Forelimb muscle (tissue), 1 donor: ENCODE measurements at regions not wholly inside any gene's neighbourhood (a gene's known extent, or its start where the extent isn't known, plus 50 kb on each side); places are given as distances from the start of the nearest gene placed in this dataset.

ENCODE experiments used
- DNase-seq: peaks from one replicate; pipeline ENCODE4 v3.0.0-alpha.2; 2013; ENCODE audit warnings: low read depth

DNA sequence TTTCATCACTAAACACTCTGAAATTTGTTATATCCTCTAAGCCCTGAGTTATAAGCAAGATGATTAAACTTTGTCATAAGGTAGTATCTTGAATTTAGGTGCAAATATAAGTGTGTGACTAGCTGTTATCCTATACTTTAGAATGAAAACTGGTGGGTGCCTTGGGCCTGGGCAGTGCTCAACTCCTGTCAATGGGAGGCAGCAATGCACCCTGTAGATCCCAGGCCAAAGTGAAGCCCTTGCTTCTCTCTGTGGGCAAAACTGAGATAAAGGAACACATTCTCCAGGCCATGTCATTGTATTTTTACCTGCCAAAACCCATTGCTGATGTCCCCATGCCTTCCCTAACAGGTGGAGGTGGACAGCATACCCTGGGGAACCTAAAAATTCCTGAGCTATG is 525.2 kb downstream of the TNS1 start:
- DNase-seq = no peak

DNA sequence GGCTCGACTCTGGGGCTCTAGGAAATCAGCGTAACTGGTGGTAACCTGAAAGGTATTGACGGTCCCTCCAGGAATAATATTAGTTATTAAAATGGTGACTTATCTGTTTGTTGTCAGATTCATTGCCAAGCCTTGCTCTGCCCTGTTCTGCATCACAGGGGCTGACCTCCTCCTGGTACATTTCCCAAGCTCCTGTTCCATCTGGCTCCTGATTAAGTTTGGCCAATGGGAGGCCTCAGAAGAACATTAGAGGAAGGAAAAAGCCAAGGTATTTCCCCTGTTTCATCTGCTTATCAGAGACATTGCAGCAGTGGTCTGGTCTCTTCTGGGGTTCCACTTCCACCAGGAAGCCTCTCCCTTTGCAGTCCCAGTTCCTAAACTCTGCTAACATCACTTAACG is 527.0 kb downstream of the TNS1 start:
- no peak for DNase-seq

- no peak for DNase-seq
These were observed 527.7 kb downstream of the TNS1 start for GRCh38 chr2:217475101-217475500.

- DNase-seq = no peak
These were observed 531.5 kb downstream of the TNS1 start for GRCh38 chr2:217471319-217471718.

DNA sequence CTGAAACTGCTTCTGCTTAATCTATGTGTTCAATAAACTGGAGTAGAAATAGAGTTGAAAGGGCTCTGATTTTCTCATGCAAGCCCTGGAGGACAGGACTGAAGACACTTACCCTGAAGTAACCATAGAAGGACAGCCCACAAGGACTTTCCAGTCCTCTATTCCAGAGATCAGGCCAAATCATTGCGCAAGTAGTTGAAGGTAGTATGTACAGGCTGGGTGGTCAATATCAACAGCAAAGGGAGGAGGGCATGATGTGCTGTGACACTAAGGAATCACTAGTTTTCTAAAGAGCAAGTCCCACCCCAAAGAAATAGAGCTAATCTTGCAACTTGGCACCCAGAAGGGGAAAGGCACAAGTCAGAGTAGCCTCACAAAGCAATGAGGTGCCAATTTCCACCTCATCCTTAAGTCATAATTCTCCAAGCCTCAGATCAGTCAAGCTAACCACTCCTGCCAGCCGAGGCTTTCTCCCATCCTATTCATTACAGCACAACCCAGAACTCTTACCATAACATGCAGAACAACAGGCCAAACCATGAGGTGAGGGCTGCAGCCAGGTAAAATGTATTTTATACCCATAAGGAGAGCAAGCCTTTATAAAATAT is 533.5 kb downstream of the TNS1 start:
- no peak for DNase-seq

DNA sequence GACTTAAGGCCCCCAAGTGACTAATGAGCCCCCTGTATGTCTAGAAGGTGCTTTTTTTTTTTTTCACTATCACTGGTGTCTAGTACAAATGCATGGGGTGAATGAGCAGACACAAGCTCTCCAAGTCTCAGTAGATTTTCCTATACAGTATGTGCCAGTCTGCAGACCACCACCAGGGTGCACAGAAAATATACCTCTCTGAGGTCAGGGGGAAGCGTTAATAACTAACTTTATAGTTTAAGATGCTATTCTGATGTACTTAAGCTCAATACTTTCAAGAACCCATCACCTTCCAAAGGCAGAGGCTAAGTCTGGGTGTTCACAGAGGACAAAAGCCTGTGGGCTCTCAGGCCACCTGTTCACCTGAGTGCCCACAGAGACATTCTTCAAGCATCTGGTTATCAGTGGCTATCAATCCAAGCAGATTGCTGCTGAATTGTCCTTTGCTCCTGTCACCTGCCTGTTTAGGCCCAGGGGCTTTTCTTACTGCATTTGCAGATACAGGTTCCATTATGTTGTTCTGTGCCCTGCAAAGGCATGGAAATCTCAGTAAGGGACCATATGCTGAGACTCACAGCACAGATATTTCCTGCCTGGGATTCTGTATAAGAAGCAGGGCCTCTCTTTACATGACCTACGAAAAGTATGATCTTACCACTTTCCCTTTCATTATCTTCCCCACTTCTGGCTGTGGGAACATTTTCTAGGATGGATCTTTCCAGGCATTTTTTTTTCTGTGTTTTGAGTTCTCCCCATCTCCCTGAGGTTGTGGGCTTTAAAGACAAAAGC is 534.6 kb downstream of the TNS1 start:
- DNase-seq = no peak

GRCh38 chr2:217467331-217467730 is 535.5 kb downstream of the TNS1 start:
- no peak for DNase-seq

DNA sequence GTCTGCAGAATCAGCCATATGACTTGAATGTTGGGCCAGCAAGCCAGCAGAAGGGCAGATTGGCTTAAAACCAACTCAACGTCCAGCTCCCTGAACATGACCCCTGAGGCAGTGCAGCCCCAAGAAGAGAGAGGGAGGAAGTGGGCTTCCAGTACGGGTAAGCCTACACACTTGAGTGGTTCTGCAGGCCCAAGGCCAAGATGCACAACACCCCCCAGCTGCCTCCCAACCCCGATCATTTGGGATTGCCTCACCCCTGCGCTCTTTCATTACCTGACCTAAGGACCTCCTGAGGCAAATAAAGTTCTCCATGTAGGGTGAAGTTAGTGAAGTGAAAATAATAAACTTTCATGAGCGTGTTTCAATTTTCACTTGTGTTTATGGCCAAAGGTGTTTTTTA is 536.0 kb downstream of the TNS1 start:
- DNase-seq = no peak

DNA sequence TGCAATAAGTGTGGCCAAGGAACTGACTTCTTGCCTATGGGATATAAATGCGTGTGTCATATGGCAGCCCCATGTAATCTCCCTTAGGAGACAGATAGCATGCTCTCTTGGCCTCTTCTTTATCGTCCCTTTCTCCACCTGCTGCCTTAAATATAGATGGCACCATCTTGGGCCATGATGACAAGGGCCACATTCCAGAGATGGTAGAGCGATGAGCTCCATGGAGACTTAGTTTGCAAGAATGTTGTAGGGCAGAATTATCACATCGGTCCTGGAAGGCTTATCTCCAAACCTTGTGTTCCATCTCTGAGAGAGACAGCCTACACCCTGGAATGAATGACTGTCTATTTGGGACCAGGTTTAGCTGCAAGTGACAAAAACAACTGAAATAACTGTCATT is 536.7 kb downstream of the TNS1 start:
- no peak for DNase-seq

DNA sequence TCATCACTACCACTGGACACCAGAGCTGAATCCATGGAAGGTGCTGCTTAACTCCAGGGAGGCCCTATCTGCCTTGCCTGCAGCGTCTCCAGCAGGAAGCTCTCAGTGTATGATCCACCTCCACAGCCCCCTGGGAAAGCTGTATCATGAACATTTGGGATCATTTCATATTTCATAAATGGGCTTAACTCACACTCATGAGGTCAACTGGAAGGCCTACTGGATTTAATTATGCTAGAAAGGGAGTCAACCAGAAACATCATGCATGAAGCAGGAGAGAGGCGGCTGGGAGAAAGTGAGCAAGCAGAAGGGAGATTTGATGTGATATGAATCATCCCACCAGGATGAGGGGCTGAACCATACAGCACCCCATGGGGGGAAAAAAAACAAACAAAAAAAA is 537.7 kb downstream of the TNS1 start:
- DNase-seq = no peak

DNA sequence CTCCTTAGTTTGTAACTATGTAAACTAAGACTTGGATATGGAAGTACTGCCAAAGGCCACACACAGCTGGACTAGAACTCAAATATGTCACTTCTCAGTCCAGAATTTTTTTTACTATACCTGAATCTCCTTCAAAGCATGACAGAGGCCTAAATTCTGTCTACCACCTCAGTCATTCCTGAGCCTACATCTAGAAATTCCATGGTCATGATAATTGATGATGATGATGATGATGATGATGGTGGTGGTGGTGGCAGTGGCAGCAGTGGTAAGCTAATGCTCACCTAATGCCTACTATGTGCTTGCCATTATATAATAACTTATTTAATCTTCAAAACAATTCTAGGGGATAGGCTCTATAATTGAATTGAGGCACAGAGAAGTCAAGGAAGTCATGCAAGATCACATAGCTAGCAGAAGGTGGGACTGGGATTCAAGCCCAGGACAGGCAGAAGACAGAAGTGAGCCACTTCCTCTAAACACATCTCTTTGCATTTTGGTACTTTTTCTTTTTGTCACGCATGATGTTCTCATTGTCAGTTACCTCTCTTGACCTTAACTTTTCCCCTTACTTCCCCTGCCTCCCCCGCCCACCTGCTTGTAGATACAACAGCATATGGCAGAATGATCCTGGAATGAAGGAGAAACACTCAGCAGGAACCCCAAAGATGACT is 539.3 kb downstream of the TNS1 start:
- DNase-seq = no peak

- DNase-seq = peak; percentile 39
These were observed 540.7 kb downstream of the TNS1 start for GRCh38 chr2:217462121-217462520.

- no peak for DNase-seq
These were observed 541.1 kb downstream of the TNS1 start for GRCh38 chr2:217461674-217462073.

- no peak for DNase-seq
These were observed 543.0 kb downstream of the TNS1 start for GRCh38 chr2:217459680-217460405.

- DNase-seq = no peak
These were observed 543.8 kb downstream of the TNS1 start for GRCh38 chr2:217459016-217459415.

DNA sequence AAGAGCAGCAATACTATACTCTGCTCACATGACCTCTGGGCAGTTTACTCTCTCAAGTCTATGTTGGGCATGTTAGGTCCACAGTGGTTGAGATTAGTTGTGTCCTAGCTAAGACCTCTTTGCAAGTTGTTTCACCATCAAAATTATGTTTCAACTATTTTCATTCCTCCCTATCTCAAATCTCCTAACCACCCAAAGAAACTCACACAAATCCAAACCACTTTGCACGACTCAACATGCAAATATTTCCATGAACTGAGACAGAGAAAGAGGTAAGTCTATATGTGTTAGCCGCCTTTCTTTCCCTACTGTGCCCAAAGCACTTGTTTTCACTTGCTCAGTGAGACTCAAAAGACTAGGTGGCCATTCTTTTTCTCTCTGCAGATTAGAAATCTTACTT is 546.8 kb downstream of the TNS1 start:
- no peak for DNase-seq

GRCh38 chr2:217452928-217453327 is 549.9 kb downstream of the TNS1 start:
- DNase-seq = no peak

- DNase-seq = no peak
These were observed 551.1 kb downstream of the TNS1 start for GRCh38 chr2:217451666-217452065.

DNA sequence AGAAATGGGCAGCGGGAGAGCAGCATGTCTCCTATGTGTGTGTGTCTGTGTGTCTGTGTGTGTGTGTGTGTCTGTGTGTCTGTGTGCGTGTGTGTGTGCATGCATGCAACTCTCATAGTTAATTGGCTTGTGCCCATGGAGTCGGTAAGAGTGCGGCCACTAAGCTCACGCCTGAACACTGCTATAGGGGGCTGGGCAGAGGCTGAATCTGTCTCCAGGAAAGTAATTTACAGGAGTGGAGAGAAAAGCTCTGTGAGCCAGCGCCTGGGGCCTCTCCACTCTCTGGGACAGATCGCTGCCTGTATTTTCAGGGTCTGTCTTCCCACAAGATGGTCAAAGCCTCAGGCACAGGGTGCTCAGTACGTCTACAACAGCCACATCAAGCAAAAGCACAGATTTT is 553.4 kb downstream of the TNS1 start:
- DNase-seq = no peak

DNA sequence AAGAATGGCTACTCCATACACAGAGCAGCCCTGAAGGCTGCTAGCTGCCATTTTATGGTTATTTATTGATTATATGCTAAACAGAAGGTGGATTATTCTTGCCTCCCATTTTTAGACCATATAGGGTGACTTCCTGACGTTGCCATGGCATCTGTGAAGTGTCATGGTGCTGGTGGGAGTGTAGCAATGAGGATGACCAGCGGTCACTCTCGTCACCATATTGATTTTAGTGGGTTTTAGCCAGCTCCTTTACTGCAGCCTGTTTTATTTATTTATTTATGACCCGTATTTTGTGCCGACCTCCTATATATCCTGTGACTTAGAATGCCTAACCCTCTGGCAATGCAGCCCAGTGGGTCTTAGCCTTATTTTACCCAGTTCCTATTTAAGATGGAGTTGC is 553.9 kb downstream of the TNS1 start:
- no peak for DNase-seq

- no peak for DNase-seq
These were observed 557.1 kb downstream of the TNS1 start for GRCh38 chr2:217445723-217446122.

DNA sequence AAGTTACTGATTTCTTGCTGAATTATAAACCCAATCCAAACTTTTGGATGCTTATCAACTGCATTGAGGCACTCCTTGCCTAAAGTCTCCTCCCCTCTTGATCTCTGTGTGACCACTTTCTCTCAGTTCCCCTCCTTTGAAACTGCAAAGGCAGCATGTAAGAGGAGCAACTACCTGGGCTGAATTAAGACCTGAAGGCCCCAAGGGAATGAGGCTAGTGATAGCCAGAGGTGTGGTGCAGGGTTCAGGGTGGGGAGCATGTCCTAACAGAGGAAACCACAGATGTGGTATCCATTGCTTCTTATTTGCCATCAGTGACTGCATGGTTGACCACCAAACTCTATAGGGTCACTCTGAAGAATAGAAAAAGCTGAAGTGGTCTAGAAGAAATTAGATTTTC is 557.9 kb downstream of the TNS1 start:
- DNase-seq = no peak
